PC-9 (cell line): ENCODE measurements at regions not wholly inside any gene's neighbourhood (a gene's known extent, or its start where the extent isn't known, plus 50 kb on each side); places are given as distances from the start of the nearest gene placed in this dataset.

Experiments
- BruUV-seq: library from RNA; stranded (reverse); fragments of 400-500 nt; replicated peaks from 2 replicates; lab custom pipeline; 2021; lab: Mats Ljungman, UMichigan
- CTCF ChIA-PET: fragments of 300-600 bp; sonication (Branson Sonifier 250); formaldehyde crosslinking; loops from one replicate; lab custom pipeline; 2022; ENCODE audit warnings: antibody characterized with exemption; lab: Charles Lee
- POLR2A ChIA-PET: fragments of 300-600 bp; sonication (Branson Sonifier 250); formaldehyde crosslinking; loops from one replicate; lab custom pipeline; 2022; ENCODE audit warnings: antibody characterized with exemption; ENCODE audit not compliant: unreplicated experiment; lab: Charles Lee
- DNase-seq, 2 experiments: peaks; one replicate each; pipeline versions ENCODE4 v3.0.0 to v3.0.0-alpha.2; 2015 to 2022; ENCODE audit warnings: mixed read lengths in 1 of 2
- H2AFZ ChIP-seq: fragments of 200-600 bp; sonication (generic); 2 replicates; pipeline ENCODE4 v1.8.1; 2017; ENCODE audit warnings: antibody characterized with exemption
- H3F3A ChIP-seq: fragments of 200-600 bp; sonication (generic); 2 replicates; pipeline ENCODE4 v1.8.1; 2017; ENCODE audit warnings: antibody characterized with exemption, mild to moderate bottlenecking, low read depth; ENCODE audit not compliant: insufficient read depth
- H3K27ac ChIP-seq: fragments of 200-600 bp; sonication (generic); 2 replicates; pipeline ENCODE4 v1.6.1; 2016; ENCODE audit warnings: mixed run types
- H3K27me3 ChIP-seq: fragments of 200-600 bp; sonication (generic); 2 replicates; pipeline ENCODE4 v1.6.1; 2016; ENCODE audit warnings: low read depth, mixed run types; ENCODE audit not compliant: insufficient read depth
- H3K36me3 ChIP-seq: fragments of 200-600 bp; sonication (generic); 2 replicates; pipeline ENCODE4 v1.6.1; 2016; ENCODE audit warnings: low read depth, mixed run types
- H3K4me1 ChIP-seq: fragments of 200-600 bp; sonication (generic); replicated peaks from 2 replicates; pipeline ENCODE4 v1.6.1; 2016; ENCODE audit warnings: mixed run types; ENCODE audit not compliant: insufficient read depth
- H3K4me2 ChIP-seq: fragments of 200-600 bp; sonication (generic); 2 replicates; pipeline ENCODE4 v1.6.1; 2017; ENCODE audit warnings: mixed run types
- H3K4me3 ChIP-seq: fragments of 200-600 bp; sonication (generic); 2 replicates; pipeline ENCODE4 v1.6.1; 2016; ENCODE audit warnings: mixed run types
- H3K79me2 ChIP-seq: fragments of 200-600 bp; sonication (generic); 2 replicates; pipeline ENCODE4 v1.6.1; 2017; ENCODE audit warnings: low read depth, mixed run types
- H3K9me2 ChIP-seq: fragments of 200-600 bp; sonication (generic); 2 replicates; pipeline ENCODE4 v1.8.1; 2017; ENCODE audit warnings: mild to moderate bottlenecking; ENCODE audit not compliant: insufficient read depth
- H3K9me3 ChIP-seq: fragments of 200-600 bp; sonication (generic); 2 replicates; pipeline ENCODE4 v1.8.1; 2016; ENCODE audit warnings: low read depth; ENCODE audit not compliant: insufficient read depth
- H4K20me1 ChIP-seq: fragments of 200-600 bp; sonication (generic); 2 replicates; pipeline ENCODE4 v1.8.1; 2017; ENCODE audit not compliant: insufficient read depth
- CTCF ChIP-seq: fragments of 200-600 bp; sonication (generic); conservative IDR thresholded peaks from 2 replicates; pipeline ENCODE4 v1.6.1; 2017; ENCODE audit warnings: mixed run types, antibody characterized with exemption, mild to moderate bottlenecking, moderate library complexity
- EZH2 ChIP-seq: fragments of 200-600 bp; sonication (generic); IDR thresholded peaks from 2 replicates; pipeline ENCODE4 v1.8.0; 2017; ENCODE audit warnings: antibody characterized with exemption, low read depth
- intact Hi-C: fragments of 100-400 bp; cut with micrococcal nuclease; formaldehyde crosslinking; loops from one replicate; pipeline ENCODE4 v1.10.0; 2022; ENCODE audit not compliant: unreplicated experiment

GRCh38 chrX:13373431-13374187 is 53.8 kb upstream of the ATXN3L start:
- Histone ChIP-seq H3K4me2 (no peak overlapping the region), H3K4me3 (no peak overlapping the region), H4K20me1 (no peaks in the 10 kb centered on the region), H3K27ac (no peak overlapping the region), H3K9me3 (no peaks in the 10 kb centered on the region), H3K4me1 (0 out of 2 replicates have a peak, but pooled peaks cover 3% of the 10 kb centered on the region), H3K27me3 (no peaks in the 10 kb centered on the region), H3K79me2 (no peaks in the 10 kb centered on the region), H3K9me2 (no peaks in the 10 kb centered on the region), H2AFZ (no peak overlapping the region), H3F3A (no peaks in the 10 kb centered on the region), H3K36me3 (no peaks in the 10 kb centered on the region)
- intact Hi-C loops, result no loop called here
- DNase-seq, result no peak
- BruUV-seq, result no TSS peak
- TF ChIP-seq CTCF, result no peak
- TF ChIP-seq EZH2, result no peak
- ChIA-PET CTCF (no interaction called here), POLR2A (interaction anchor here (0.6 kb wide), 1 partner anchor 31 kb away, joined by 4 read pairs; no protein-coding TSS in a partner anchor)

- Histone ChIP-seq H3K27me3 (no peaks in the 10 kb centered on the region), H4K20me1 (no peaks in the 10 kb centered on the region), H3K4me3 (no peak overlapping the region), H3K9me2 (no peaks in the 10 kb centered on the region), H2AFZ (no peak overlapping the region), H3K79me2 (no peaks in the 10 kb centered on the region), H3F3A (no peaks in the 10 kb centered on the region), H3K36me3 (no peaks in the 10 kb centered on the region), H3K4me1 (0 out of 2 replicates have a peak, but pooled peaks cover 3% of the 10 kb centered on the region), H3K4me2 (no peak overlapping the region), H3K27ac (no peak overlapping the region), H3K9me3 (no peaks in the 10 kb centered on the region)
- ChIA-PET POLR2A (interaction anchor here (0.6 kb wide), 2 partner anchors 24 to 31 kb away, joined by 3 to 4 read pairs; no protein-coding TSS in a partner anchor), CTCF (no interaction called here)
- DNase-seq, result no peak
- BruUV-seq, result no TSS peak
- intact Hi-C loops, result no loop called here
- TF ChIP-seq EZH2, result no peak
- TF ChIP-seq CTCF, result no peak
Observed at GRCh38 chrX:13373027-13373426, 53.2 kb upstream of the ATXN3L start.

- intact Hi-C loops, result no loop called here
- Histone ChIP-seq H3K4me2 (no peak overlapping the region), H2AFZ (no peak overlapping the region), H3K9me3 (no peaks in the 10 kb centered on the region), H4K20me1 (no peaks in the 10 kb centered on the region), H3F3A (no peaks in the 10 kb centered on the region), H3K4me3 (no peak overlapping the region), H3K27ac (no peak overlapping the region), H3K27me3 (no peaks in the 10 kb centered on the region), H3K79me2 (no peaks in the 10 kb centered on the region), H3K4me1 (0 out of 2 replicates have a peak, but pooled peaks cover 3% of the 10 kb centered on the region), H3K36me3 (no peaks in the 10 kb centered on the region), H3K9me2 (no peaks in the 10 kb centered on the region)
- ChIA-PET CTCF (no interaction called here), POLR2A (interaction anchor here (0.6 kb wide), 1 partner anchor 24 kb away, joined by 3 read pairs; no protein-coding TSS in a partner anchor)
- no peak for DNase-seq
- TF ChIP-seq EZH2 (no peak), CTCF (no peak)
- no TSS peak for BruUV-seq
Observed at GRCh38 chrX:13372203-13372980, 52.5 kb upstream of the ATXN3L start.
